ENCODE measurements at regions not wholly inside any gene's neighbourhood (a gene's known extent, or its start where the extent isn't known, plus 50 kb on each side); places are given as distances from the start of the nearest gene placed in this dataset.

DNA sequence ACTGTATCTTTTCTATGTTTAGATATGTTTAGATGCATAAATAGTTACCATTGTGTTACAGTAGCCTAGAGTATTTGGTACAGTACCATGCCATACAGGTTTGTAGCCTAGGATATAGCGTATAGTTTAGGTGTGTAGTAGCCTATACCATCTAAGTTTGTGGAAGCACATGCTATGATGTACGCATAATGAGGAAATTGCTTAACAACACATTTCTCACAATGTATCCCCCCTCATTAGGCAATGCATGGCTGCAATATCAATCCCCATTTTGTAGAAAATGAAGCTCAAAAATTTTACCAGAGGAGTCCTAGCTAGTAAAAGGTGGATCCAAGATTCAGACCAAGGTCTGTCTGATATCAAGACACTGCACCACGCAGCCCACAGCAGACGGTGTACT lies 376.4 kb upstream of the NFE2L3 start:
- ChIA-PET CTCF (no interaction called here), RAD21 (ENCODE audit: low non-redundant PET in 1 of 2, low total read pairs in 2 of 2, uncharacterized antibody in 2 of 2, unreplicated experiment in 2 of 2) (no interaction called here), POLR2A (no interaction called here)
- no peaks in the 10 kb centered on the region for H3K9me3 ChIP-seq (ENCODE audit: control insufficient read depth in 1 of 2, insufficient read depth in 1 of 2, low read depth in 1 of 2, low read length in 2 of 2)
- H3K36me3 ChIP-seq (ENCODE audit: control insufficient read depth in 1 of 2, insufficient read depth in 2 of 2, low read length in 2 of 2), result no peaks in the 10 kb centered on the region
- H3K4me3 ChIP-seq (replicated peaks in 1 of 2; ENCODE audit: low read depth in 1 of 2, low read length in 2 of 2), result no peak overlapping the region
- H3K9me2 ChIP-seq (ENCODE audit: insufficient read depth), result no peaks in the 10 kb centered on the region
- no peaks in the 10 kb centered on the region for H3K4me1 ChIP-seq (ENCODE audit: control insufficient read depth in 1 of 2, insufficient read depth in 2 of 2, low read length in 2 of 2)
- H4K20me1 ChIP-seq (ENCODE audit: insufficient read depth), result no peaks in the 10 kb centered on the region
- H3K9ac ChIP-seq (ENCODE audit: low read length), result no peak overlapping the region
- ATAC-seq (no peak), DNase-seq (ENCODE audit: low read depth, low spot score) (no peak)
- H3K4me2 ChIP-seq (ENCODE audit: low read length), result no peak overlapping the region
- intact Hi-C loops (cut with micrococcal nuclease), result no loop called here
- no peak overlapping the region for H2AFZ ChIP-seq (ENCODE audit: low read depth, low read length, poor library complexity, severe bottlenecking)
- TF ChIP-seq ELF1 (IDR thresholded peaks at IDR 0.05; ENCODE audit: borderline replicate concordance, low read depth), result no peak
- no peak for TF ChIP-seq YY1 (IDR thresholded peaks at IDR 0.05; ENCODE audit: extremely low read depth, insufficient replicate concordance, low read depth, low read length)
- TF ChIP-seq CBX3 (IDR thresholded peaks at IDR 0.05; ENCODE audit: low read depth), result no peak
- TF ChIP-seq SIN3A (IDR thresholded peaks at IDR 0.05; ENCODE audit: low read depth), result no peak
- TF ChIP-seq, protein P1, sequence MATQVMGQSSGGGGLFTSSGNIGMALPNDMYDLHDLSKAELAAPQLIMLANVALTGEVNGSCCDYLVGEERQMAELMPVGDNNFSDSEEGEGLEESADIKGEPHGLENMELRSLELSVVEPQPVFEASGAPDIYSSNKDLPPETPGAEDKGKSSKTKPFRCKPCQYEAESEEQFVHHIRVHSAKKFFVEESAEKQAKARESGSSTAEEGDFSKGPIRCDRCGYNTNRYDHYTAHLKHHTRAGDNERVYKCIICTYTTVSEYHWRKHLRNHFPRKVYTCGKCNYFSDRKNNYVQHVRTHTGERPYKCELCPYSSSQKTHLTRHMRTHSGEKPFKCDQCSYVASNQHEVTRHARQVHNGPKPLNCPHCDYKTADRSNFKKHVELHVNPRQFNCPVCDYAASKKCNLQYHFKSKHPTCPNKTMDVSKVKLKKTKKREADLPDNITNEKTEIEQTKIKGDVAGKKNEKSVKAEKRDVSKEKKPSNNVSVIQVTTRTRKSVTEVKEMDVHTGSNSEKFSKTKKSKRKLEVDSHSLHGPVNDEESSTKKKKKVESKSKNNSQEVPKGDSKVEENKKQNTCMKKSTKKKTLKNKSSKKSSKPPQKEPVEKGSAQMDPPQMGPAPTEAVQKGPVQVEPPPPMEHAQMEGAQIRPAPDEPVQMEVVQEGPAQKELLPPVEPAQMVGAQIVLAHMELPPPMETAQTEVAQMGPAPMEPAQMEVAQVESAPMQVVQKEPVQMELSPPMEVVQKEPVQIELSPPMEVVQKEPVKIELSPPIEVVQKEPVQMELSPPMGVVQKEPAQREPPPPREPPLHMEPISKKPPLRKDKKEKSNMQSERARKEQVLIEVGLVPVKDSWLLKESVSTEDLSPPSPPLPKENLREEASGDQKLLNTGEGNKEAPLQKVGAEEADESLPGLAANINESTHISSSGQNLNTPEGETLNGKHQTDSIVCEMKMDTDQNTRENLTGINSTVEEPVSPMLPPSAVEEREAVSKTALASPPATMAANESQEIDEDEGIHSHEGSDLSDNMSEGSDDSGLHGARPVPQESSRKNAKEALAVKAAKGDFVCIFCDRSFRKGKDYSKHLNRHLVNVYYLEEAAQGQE (IDR thresholded peaks at IDR 0.05; ENCODE audit: low read depth), result no peak
- no peak for TF ChIP-seq POLR2AphosphoS5 (IDR thresholded peaks at IDR 0.05; ENCODE audit: low read depth, low read length)
- TF ChIP-seq ZNF274 (IDR thresholded peaks at IDR 0.05; ENCODE audit: low read depth, low read length), result no peak
- TF ChIP-seq, protein P2, sequence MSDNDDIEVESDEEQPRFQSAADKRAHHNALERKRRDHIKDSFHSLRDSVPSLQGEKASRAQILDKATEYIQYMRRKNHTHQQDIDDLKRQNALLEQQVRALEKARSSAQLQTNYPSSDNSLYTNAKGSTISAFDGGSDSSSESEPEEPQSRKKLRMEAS (IDR thresholded peaks at IDR 0.05), result no peak
- no peak for TF ChIP-seq RAD21 (IDR thresholded peaks at IDR 0.05; ENCODE audit: low read depth)
- BruUV-seq (replicated peaks), result no TSS peak
- H3K27ac ChIP-seq (ENCODE audit: low read depth, low read length), result no peak overlapping the region
- H3K79me2 ChIP-seq (ENCODE audit: insufficient read depth, low read length), result no peaks in the 10 kb centered on the region
- H3K27me3 ChIP-seq (ENCODE audit: insufficient read depth, low read length), result peaks cover 4% of the 10 kb centered on the region; the same call in 1 of the 2 replicates

Data from HCT116 (cell line).